Large intestine (tissue), 3 donors: ENCODE measurements at regions not wholly inside any gene's neighbourhood (a gene's known extent, or its start where the extent isn't known, plus 50 kb on each side); places are given as distances from the start of the nearest gene placed in this dataset.

Experiments used
- DNase-seq, 2 donors: peaks; one replicate each; pipeline versions ENCODE4 v3.0.0 to v3.0.0-alpha.2; 2013
- H3K27ac ChIP-seq: one replicate; pipeline ENCODE4 v1.5.1; 2013; ENCODE audit warnings: low read length
- H3K27me3 ChIP-seq: 2 replicates; pipeline ENCODE4 v1.6.1; 2013; ENCODE audit warnings: low read length; ENCODE audit not compliant: control insufficient read depth, insufficient read depth
- H3K36me3 ChIP-seq: 2 replicates; pipeline ENCODE4 v1.6.1; 2013; ENCODE audit warnings: low read length; ENCODE audit not compliant: control insufficient read depth, insufficient read depth
- H3K4me1 ChIP-seq: one replicate; pipeline ENCODE4 v1.6.1; 2013; ENCODE audit warnings: low read length; ENCODE audit not compliant: control insufficient read depth, insufficient read depth
- H3K4me3 ChIP-seq: one replicate; pipeline ENCODE4 v1.5.1; 2013; ENCODE audit warnings: low read length
- H3K9me3 ChIP-seq: one replicate; pipeline ENCODE4 v1.6.1; 2013; ENCODE audit warnings: mild to moderate bottlenecking, low read depth, low read length, moderate library complexity; ENCODE audit not compliant: control insufficient read depth
- WGBS: methylation state at CpG from one replicate; pipeline ENCODE4 v1.1.5; 2013; ENCODE audit warnings: low lambda C conversion rate; ENCODE audit not compliant: insufficient coverage; 5-methylcytosine and 5-hydroxymethylcytosine counted together

DNA sequence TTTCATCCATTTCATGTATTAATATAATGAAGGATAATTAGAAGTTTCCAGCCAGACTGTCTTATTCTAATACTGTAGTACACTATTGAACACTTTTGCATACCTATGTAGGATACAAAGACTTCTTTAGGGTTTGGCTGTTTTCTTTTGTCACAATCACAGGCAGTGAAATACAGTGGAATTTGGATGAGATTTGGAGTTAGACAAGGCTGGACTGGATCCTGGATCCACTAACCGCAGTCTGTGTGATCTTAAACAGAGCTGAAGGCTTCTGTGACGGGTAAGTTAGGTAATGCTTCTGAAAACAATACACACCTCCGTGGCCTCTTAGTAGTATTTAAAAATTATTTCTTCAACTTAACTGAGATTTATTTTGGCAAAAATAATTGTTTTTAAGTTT is 1128.6 kb upstream of the CDH2 start:
- H3K4me3 ChIP-seq = no peak overlapping the region
- H3K27me3 ChIP-seq = no peaks in the 10 kb centered on the region
- no peak for DNase-seq
- WGBS = 92% methylated on average over 2 of the region's 3 CpGs
- H3K27ac ChIP-seq = no peak overlapping the region
- H3K36me3 ChIP-seq = no peaks in the 10 kb centered on the region
- no peaks in the 10 kb centered on the region for H3K9me3 ChIP-seq
- no peaks in the 10 kb centered on the region for H3K4me1 ChIP-seq

DNA sequence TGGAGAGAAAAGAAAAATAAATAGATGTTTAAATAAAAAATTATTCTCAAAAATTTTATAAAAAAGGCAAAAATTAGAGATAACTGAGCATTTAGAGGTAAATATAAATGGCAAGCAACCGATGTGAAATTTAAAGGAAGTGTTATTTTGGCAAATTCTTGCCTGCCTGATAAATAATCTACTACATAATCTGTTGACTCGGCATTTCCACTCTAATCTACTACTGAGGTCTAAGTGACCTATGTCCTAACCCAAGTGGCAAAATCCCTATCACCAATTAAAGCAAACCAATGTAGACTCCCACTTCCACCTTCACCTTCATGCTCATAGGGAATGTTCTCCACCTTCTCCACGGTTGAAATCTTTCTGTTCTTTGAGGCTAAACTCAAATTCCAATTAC is 1124.1 kb upstream of the CDH2 start:
- H3K4me1 ChIP-seq = no peaks in the 10 kb centered on the region
- H3K27ac ChIP-seq = no peak overlapping the region
- WGBS = 100% methylated on average over 2 of the region's 3 CpGs
- H3K9me3 ChIP-seq = no peaks in the 10 kb centered on the region
- no peaks in the 10 kb centered on the region for H3K36me3 ChIP-seq
- no peak overlapping the region for H3K4me3 ChIP-seq
- no peaks in the 10 kb centered on the region for H3K27me3 ChIP-seq
- DNase-seq = no peak

DNA sequence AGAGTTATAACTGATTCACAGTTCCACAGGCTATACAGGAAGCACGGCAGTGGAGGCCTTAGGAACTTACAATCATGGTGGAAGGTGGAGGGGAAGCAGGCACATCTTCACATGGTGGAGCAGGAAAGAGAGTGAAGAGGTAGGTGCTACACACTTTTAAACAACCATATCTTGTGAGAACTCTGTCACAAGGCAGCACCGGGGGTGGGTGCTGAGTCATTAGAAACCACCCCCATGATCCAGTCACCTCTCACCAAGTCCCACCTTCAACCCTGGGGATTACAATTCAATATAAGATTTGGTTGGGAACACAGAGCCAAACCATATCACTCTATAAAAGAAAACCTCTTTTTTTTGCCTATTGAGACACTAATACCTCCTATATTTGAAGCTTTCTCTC is 1108.5 kb upstream of the CDH2 start:
- WGBS = no CpG with 5 or more reads among the region's 2 CpGs
- no peak overlapping the region for H3K27ac ChIP-seq
- no peaks in the 10 kb centered on the region for H3K9me3 ChIP-seq
- no peaks in the 10 kb centered on the region for H3K36me3 ChIP-seq
- H3K4me1 ChIP-seq = no peaks in the 10 kb centered on the region
- DNase-seq = no peak
- no peak overlapping the region for H3K4me3 ChIP-seq
- no peaks in the 10 kb centered on the region for H3K27me3 ChIP-seq

DNA sequence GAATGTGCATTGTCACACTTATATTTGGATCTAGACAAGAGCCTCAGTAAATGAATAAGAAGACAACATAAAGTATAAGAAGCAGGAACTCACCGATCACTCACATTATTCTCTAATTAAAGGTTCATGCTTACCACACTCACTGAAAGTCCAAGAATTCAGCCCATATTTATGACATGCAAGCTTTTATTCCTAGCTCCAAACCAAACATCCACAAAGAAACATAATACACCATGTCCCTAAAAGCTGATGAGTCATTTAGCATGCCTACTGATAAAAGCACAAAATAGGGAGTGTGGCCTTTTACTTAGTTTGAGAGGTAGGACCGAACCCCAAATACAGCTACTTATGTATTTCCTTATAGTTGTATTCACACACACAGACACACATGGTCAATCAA is 1094.6 kb upstream of the CDH2 start:
- Histone ChIP-seq H3K4me3 (no peak overlapping the region), H3K36me3 (no peaks in the 10 kb centered on the region), H3K9me3 (no peaks in the 10 kb centered on the region), H3K27ac (no peak overlapping the region), H3K27me3 (no peaks in the 10 kb centered on the region), H3K4me1 (no peaks in the 10 kb centered on the region)
- no peak for DNase-seq
- 100% methylated on average over 1 of the region's 2 CpGs for WGBS

- Histone ChIP-seq H3K27ac (no peak overlapping the region), H3K36me3 (no peaks in the 10 kb centered on the region), H3K4me1 (no peaks in the 10 kb centered on the region), H3K27me3 (no peaks in the 10 kb centered on the region), H3K9me3 (peaks cover 5% of the 10 kb centered on the region), H3K4me3 (no peak overlapping the region)
- no CpG with 5 or more reads among the region's 2 CpGs for WGBS
- DNase-seq = no peak
These were observed 1082.9 kb upstream of the CDH2 start for GRCh38 chr18:29259838-29260237.

DNA sequence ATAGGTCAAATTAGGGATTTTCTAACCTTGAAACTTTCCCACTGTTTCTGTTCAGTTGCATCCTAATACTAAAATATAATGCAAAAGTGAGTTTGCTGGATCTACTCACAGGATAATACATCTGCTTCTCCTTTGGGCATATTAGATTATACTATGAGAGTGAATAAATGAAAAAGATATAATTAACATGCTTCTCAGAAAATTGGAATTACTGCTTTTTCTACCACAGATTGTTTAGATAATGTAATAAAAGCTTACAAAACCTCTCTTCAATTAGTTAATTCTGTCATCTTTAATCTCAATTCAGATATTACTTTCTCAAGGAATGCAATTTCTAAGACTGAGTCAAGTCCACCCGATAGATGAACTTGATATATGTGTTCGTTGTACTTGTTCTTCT is 1077.2 kb upstream of the CDH2 start:
- H3K4me3 ChIP-seq = no peak overlapping the region
- no peaks in the 10 kb centered on the region for H3K4me1 ChIP-seq
- WGBS = 100% methylated on average over 2 of the region's 2 CpGs
- H3K27me3 ChIP-seq = no peaks in the 10 kb centered on the region
- no peak for DNase-seq
- no peaks in the 10 kb centered on the region for H3K9me3 ChIP-seq
- no peaks in the 10 kb centered on the region for H3K36me3 ChIP-seq
- no peak overlapping the region for H3K27ac ChIP-seq

DNA sequence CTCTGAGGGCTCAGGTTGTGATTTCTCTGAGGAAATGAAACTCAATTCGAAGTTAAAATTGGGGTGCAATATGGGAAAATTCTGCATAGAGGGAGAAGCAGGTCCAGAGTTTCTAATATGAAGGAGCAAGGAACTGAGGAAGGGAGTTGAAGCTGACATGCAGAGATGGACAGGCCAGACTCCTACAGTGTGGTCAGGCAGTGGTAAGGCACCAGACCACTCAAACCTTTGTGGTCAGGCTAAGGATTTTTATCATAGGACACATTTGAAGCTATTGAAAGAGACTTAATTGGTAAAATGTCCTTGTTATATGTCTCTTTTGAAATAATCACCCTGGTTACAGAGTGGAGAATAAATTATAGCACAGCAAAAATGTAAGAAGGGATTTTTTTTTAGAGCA is 1074.8 kb upstream of the CDH2 start:
- Histone ChIP-seq H3K27me3 (no peaks in the 10 kb centered on the region), H3K36me3 (no peaks in the 10 kb centered on the region), H3K9me3 (no peaks in the 10 kb centered on the region), H3K4me3 (no peak overlapping the region), H3K4me1 (no peaks in the 10 kb centered on the region), H3K27ac (no peak overlapping the region)
- DNase-seq = no peak
- WGBS = 86% methylated on average over 1 of the region's 1 CpG

- Histone ChIP-seq H3K4me3 (no peak overlapping the region), H3K27me3 (no peaks in the 10 kb centered on the region), H3K4me1 (no peaks in the 10 kb centered on the region), H3K27ac (no peak overlapping the region), H3K9me3 (no peaks in the 10 kb centered on the region), H3K36me3 (no peaks in the 10 kb centered on the region)
- no peak for DNase-seq
These were observed 1073.9 kb upstream of the CDH2 start for GRCh38 chr18:29250843-29251242.

- WGBS = 94% methylated on average over 4 of the region's 4 CpGs
- Histone ChIP-seq H3K27ac (no peak overlapping the region), H3K36me3 (no peaks in the 10 kb centered on the region), H3K27me3 (no peaks in the 10 kb centered on the region), H3K4me1 (no peaks in the 10 kb centered on the region), H3K4me3 (no peak overlapping the region), H3K9me3 (no peaks in the 10 kb centered on the region)
- DNase-seq = no peak
These were observed 1073.3 kb upstream of the CDH2 start for GRCh38 chr18:29250259-29250658.

DNA sequence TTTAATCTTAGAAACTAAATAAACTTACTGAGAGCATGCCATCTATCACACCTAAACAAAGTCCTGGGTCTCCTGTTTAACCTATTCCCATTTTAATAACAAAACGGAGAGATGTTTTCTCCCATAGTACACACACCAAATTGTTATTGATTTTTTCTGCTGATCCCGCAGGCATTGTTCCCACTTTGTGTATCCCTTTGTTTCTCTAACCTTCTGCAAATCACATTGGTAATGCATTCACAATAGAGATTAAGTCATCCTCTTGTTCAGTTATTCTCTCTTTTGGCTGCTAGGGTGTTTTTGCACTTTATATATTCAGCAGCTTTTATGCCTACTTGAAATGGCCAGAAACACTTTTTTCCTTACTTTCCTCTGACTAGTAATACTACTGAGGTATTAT is 1071.9 kb upstream of the CDH2 start:
- H3K4me1 ChIP-seq = no peaks in the 10 kb centered on the region
- WGBS = 44% methylated on average over 2 of the region's 2 CpGs
- no peak for DNase-seq
- no peaks in the 10 kb centered on the region for H3K27me3 ChIP-seq
- H3K27ac ChIP-seq = no peak overlapping the region
- no peaks in the 10 kb centered on the region for H3K36me3 ChIP-seq
- no peak overlapping the region for H3K4me3 ChIP-seq
- no peaks in the 10 kb centered on the region for H3K9me3 ChIP-seq

GRCh38 chr18:29241199-29241598 is 1064.3 kb upstream of the CDH2 start:
- no peak overlapping the region for H3K4me3 ChIP-seq
- no peaks in the 10 kb centered on the region for H3K9me3 ChIP-seq
- DNase-seq = no peak
- H3K27me3 ChIP-seq = no peaks in the 10 kb centered on the region
- no CpG with 5 or more reads among the region's 3 CpGs for WGBS
- no peaks in the 10 kb centered on the region for H3K36me3 ChIP-seq
- no peaks in the 10 kb centered on the region for H3K4me1 ChIP-seq
- no peak overlapping the region for H3K27ac ChIP-seq
